ENCODE measurements at regions not wholly inside any gene's neighbourhood (a gene's known extent, or its start where the extent isn't known, plus 50 kb on each side); places are given as distances from the start of the nearest gene placed in this dataset.
"Not testable (repeated sequence)": the region's sequence is repeated elsewhere in the genome, so short reads cannot be mapped to it uniquely, and the experiment has no call there.

GRCh38 chr7:29701540-29701939 is 104.8 kb upstream of the WIPF3 start:
- DNase-seq (ENCODE audit: low spot score) = not testable (repeated sequence)

- DNase-seq (ENCODE audit: low spot score) = not testable (repeated sequence)
These were observed 102.5 kb upstream of the WIPF3 start for GRCh38 chr7:29703830-29704229.

- DNase-seq (ENCODE audit: low spot score) = not testable (repeated sequence)
These were observed 97.3 kb upstream of the WIPF3 start for GRCh38 chr7:29709002-29709401.

GRCh38 chr7:29723127-29723526 is 83.2 kb upstream of the WIPF3 start:
- peak; percentile 91 for DNase-seq (ENCODE audit: low spot score)

GRCh38 chr7:29723599-29723998 is 82.7 kb upstream of the WIPF3 start:
- peak; percentile 33 for DNase-seq (ENCODE audit: low spot score)

GRCh38 chr7:29729534-29730165 is 76.7 kb upstream of the WIPF3 start:
- DNase-seq (ENCODE audit: low spot score) = not testable (repeated sequence)

GRCh38 chr7:29734246-29734731 is 72.0 kb upstream of the WIPF3 start:
- no peak for DNase-seq (ENCODE audit: low spot score)

- not testable (repeated sequence) for DNase-seq (ENCODE audit: low spot score)
These were observed 58.6 kb upstream of the WIPF3 start for GRCh38 chr7:29747645-29748245.

GRCh38 chr7:29748286-29749099 is 57.8 kb upstream of the WIPF3 start:
- peak; percentile 85 for DNase-seq (ENCODE audit: low spot score)

GRCh38 chr7:29749701-29750321 is 56.5 kb upstream of the WIPF3 start:
- DNase-seq (ENCODE audit: low spot score) = no peak

GRCh38 chr7:29750373-29750940 is 55.9 kb upstream of the WIPF3 start:
- not testable (repeated sequence) for DNase-seq (ENCODE audit: low spot score)

GRCh38 chr7:29751012-29751411 is 55.3 kb upstream of the WIPF3 start:
- not testable (repeated sequence) for DNase-seq (ENCODE audit: low spot score)

GRCh38 chr7:29754874-29755490 is 51.3 kb upstream of the WIPF3 start:
- no peak for DNase-seq (ENCODE audit: low spot score)
